Kidney epithelial cell (primary cell): ENCODE measurements at regions not wholly inside any gene's neighbourhood (a gene's known extent, or its start where the extent isn't known, plus 50 kb on each side); places are given as distances from the start of the nearest gene placed in this dataset.

Experiments
- DNase-seq: peaks from one replicate; pipeline ENCODE4 v3.0.0-alpha.2; 2010; ENCODE audit warnings: low read depth
- H3K27me3 ChIP-seq: 2 replicates; pipeline ENCODE4 v1.6.0; 2011; ENCODE audit warnings: low read length; ENCODE audit not compliant: control insufficient read depth, insufficient read depth
- H3K36me3 ChIP-seq: 2 replicates; pipeline ENCODE4 v1.5.1; 2011; ENCODE audit warnings: low read length; ENCODE audit not compliant: control insufficient read depth, insufficient read depth
- H3K4me3 ChIP-seq: 2 replicates; pipeline ENCODE4 v1.5.1; 2011; ENCODE audit warnings: low read depth, mild to moderate bottlenecking, control low read depth, low read length
- TF ChIP-seq, protein P1 (sequence below): IDR thresholded peaks from 2 replicates; pipeline ENCODE4 v1.5.1; 2011; ENCODE audit warnings: mild to moderate bottlenecking, moderate library complexity, low read length, control low read depth, inconsistent platforms; ENCODE audit not compliant: insufficient read depth, poor library complexity, severe bottlenecking

GRCh38 chr12:92362785-92363184 is 217.1 kb upstream of the BTG1 start:
- no peak overlapping the region for H3K4me3 ChIP-seq
- DNase-seq = no peak
- TF ChIP-seq, protein P1, sequence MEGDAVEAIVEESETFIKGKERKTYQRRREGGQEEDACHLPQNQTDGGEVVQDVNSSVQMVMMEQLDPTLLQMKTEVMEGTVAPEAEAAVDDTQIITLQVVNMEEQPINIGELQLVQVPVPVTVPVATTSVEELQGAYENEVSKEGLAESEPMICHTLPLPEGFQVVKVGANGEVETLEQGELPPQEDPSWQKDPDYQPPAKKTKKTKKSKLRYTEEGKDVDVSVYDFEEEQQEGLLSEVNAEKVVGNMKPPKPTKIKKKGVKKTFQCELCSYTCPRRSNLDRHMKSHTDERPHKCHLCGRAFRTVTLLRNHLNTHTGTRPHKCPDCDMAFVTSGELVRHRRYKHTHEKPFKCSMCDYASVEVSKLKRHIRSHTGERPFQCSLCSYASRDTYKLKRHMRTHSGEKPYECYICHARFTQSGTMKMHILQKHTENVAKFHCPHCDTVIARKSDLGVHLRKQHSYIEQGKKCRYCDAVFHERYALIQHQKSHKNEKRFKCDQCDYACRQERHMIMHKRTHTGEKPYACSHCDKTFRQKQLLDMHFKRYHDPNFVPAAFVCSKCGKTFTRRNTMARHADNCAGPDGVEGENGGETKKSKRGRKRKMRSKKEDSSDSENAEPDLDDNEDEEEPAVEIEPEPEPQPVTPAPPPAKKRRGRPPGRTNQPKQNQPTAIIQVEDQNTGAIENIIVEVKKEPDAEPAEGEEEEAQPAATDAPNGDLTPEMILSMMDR = no peak
- H3K27me3 ChIP-seq = no peaks in the 10 kb centered on the region
- H3K36me3 ChIP-seq = no peaks in the 10 kb centered on the region

DNA sequence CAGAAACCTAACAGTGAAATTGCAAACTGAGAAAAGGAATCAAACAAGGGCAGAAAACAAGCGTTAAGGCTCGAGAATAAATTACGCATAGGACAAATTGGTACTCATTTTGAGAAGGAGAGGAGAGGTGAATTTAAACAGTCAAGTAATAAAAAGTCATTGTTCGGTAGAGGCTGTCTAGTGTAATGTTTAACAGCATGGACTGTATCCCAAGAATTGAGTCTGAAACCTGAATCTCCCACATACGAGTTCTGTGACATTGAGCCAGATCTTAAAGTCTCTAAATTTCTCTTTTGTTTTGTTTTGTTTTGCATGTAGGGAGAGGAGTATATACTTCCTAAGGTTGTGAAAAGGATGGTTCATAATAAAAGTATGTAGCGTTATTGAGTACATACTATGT is 216.5 kb upstream of the BTG1 start:
- no peak overlapping the region for H3K4me3 ChIP-seq
- H3K36me3 ChIP-seq = no peaks in the 10 kb centered on the region
- no peaks in the 10 kb centered on the region for H3K27me3 ChIP-seq
- no peak for DNase-seq
- TF ChIP-seq, protein P1 = no peak

- TF ChIP-seq, protein P1 = no peak
- H3K27me3 ChIP-seq = no peaks in the 10 kb centered on the region
- DNase-seq = no peak
- no peak overlapping the region for H3K4me3 ChIP-seq
- no peaks in the 10 kb centered on the region for H3K36me3 ChIP-seq
These were observed 214.9 kb upstream of the BTG1 start for GRCh38 chr12:92360543-92360942.

DNA sequence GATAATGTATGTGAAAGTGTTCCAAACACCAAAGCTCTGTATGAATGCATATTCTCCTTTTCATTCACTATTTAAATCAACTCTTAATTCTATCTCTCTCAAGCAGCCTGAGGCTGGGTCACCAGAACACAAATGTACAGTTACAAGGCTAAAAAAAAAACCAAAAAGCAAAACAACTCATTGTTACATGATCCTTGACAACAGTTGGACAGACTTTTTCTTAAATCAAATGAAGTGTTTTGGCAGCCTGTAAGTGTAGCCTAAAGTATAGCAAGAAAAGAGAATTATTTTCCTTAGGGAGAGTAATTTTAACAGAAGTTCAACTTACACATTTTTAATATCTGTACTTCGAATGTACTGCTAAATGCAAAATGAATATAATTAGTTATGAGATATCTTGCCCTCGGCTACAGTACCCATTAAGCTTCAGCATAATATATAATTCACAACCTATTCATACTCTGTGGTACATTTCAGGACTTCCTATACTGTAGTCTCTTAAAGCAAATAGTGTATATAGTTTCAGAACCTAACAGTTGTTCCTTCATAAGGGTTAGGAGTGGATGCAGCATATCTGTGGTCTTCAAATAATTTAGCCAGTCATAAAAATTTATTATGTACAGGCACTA is 214.0 kb upstream of the BTG1 start:
- no peaks in the 10 kb centered on the region for H3K27me3 ChIP-seq
- TF ChIP-seq, protein P1 = no peak
- no peaks in the 10 kb centered on the region for H3K36me3 ChIP-seq
- no peak overlapping the region for H3K4me3 ChIP-seq
- DNase-seq = no peak

DNA sequence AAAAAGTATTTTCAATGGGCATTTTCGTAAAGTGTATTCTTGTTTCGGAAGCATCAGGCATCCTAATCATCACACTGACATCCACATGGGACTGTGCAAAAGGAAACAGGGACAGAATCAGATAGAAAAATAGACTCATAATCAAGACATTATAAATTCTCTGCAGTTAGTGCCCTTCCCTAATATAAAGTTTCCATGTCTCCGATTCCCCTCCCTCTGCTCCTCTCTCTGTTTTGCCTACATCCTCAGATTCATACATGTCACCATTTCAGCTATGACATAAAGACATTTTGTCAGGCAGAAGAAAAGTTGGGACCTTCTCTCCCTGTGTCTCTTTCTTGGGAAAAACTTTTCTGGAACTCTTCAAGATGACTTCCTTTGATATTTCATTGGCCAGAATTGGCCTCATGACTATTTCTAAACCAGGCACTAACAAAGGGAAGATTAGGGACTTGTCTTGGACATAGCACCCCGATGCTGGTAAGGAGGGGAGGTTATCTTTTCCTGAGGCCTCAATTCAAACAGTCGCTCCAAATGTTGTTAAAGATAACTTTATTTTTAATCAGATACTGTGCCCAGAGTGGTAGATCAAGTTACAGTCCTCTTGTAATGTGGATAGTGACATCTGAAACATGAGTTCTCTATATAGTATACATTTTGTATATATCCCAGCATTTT is 212.1 kb upstream of the BTG1 start:
- TF ChIP-seq, protein P1 = no peak
- no peaks in the 10 kb centered on the region for H3K27me3 ChIP-seq
- no peak overlapping the region for H3K4me3 ChIP-seq
- no peaks in the 10 kb centered on the region for H3K36me3 ChIP-seq
- DNase-seq = no peak

DNA sequence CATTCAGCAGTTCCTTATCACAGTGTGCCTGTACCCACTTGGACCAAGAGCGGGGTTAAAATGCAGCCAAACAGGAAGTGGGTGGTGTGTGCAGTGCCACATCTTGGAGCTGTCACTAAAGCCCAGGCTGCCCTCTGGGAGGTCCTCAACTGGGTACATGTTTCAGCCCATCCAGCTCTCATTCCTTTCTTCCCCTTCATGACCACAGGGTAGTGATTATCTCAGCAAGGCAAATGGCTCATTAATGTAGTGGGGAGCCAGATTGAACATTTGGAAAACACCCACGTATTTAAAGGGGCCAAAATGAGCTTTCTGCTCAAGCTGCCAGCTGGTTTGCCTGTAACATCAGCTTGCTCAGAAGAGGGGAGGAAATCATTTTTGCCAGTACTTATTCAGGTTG is 210.8 kb upstream of the BTG1 start:
- no peak for DNase-seq
- H3K27me3 ChIP-seq = no peaks in the 10 kb centered on the region
- TF ChIP-seq, protein P1 = no peak
- no peak overlapping the region for H3K4me3 ChIP-seq
- H3K36me3 ChIP-seq = no peaks in the 10 kb centered on the region
